CMK (cell line): ENCODE measurements at regions not wholly inside any gene's neighbourhood (a gene's known extent, or its start where the extent isn't known, plus 50 kb on each side); places are given as distances from the start of the nearest gene placed in this dataset.
A peak's percentile ranks its signal among the peaks of the same experiment; 100 is the strongest.

ENCODE experiments used
- DNase-seq: peaks from one replicate; pipeline ENCODE4 v3.0.0-alpha.2; 2010; ENCODE audit warnings: low read depth

DNA sequence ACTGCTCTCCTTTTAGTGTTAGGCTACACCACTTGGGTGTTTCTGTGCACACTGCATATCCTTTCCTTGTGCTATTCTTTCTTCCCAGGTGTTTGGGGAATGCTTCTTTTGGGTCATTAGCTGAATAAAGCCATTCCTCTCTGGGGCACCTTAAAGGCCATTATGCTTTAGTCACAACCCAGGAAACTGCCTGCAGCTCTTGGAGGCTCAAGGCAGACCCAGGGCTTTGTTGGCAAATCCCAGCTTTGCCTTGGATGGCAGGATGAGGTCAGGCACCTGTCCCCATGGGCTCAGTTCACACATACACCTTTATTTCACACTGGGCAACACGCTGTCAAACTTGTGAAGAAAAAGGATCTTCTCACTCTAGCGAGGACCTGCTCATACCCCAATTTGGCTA is 460.6 kb downstream of the CCSER2 start:
- no peak for DNase-seq

DNA sequence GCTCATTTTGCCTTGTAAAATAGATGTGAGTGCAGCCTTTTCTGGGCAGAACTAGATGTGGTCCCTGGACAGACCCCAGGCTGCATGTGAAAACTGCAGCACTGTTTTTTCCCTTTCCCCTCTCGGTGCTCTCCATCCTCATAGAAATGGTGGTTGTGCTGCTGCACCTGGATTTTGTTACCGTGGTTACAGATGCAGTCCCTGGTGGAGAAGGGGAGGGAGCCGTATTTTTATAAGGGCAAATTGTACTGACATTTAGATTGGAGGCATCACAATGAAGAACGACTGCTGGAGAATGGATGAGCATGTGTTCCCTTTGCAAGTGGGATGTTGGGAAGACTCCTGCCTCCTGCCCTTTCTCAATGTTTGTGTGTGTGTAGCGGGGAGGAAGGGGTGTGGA is 469.9 kb downstream of the CCSER2 start:
- DNase-seq = no peak

- no peak for DNase-seq
Observed at GRCh38 chr10:84801156-84801555, 472.8 kb downstream of the CCSER2 start.

- no peak for DNase-seq
Observed at GRCh38 chr10:84801916-84802315, 473.5 kb downstream of the CCSER2 start.

DNA sequence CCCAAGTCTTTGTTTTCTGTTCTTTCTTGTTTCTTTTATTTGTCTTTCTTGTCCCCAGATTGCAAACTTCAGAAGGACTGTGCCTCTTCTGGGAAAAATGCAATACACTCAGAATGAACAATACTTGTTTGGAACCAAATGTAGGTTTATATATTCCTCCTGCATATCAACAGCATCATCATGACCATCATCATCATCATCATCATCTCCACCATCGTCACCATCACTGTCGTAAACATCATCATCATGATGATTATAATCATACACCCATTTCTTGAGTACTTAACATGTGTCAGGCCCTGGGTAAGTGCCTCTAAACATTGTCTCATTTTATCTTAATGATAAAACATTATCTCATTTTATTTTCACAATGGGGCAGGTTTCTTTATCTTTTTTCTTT is 476.8 kb downstream of the CCSER2 start:
- DNase-seq = no peak

DNA sequence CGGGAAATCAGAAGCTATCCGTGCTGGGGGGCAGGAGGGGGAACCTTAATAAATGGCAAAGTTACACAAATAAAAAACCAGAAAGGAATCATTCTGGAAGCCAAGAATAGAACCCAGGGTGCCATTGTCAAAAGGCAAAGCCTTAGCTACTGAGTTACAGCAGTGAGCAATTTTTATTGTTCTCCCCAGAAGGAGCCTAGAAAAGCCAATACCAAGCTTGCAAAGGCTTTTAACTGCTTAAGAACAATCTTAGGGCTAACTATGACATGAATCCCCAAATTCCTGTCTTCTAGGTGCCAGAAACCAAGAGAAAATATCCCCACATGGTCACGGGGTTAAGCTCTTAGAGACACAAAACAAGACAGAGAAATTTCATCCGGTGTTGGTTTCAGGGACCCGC is 482.7 kb downstream of the CCSER2 start:
- no peak for DNase-seq

GRCh38 chr10:84818961-84819360 is 490.6 kb downstream of the CCSER2 start:
- DNase-seq = no peak

- no peak for DNase-seq
Observed at GRCh38 chr10:84820120-84820519, 491.7 kb downstream of the CCSER2 start.

DNA sequence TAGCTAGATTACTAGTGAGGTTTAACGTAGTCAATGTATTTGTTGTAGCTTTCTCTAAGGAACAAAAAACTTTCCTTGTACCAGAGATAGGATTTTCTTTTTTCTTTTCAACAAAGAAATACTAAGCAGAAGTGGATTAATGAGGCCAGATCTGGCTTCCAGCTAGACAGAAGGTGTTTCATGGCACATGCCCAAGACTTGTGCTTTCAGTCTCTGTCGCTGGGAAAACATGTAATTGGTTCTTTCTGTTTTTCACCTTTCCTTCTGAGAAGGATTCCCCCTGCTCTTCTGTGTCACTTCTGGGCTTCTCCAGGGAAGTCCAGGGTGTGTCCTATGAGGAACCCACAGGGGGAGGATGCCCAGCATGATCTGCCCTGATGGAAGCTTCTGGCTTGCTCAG is 492.2 kb downstream of the CCSER2 start:
- no peak for DNase-seq

DNA sequence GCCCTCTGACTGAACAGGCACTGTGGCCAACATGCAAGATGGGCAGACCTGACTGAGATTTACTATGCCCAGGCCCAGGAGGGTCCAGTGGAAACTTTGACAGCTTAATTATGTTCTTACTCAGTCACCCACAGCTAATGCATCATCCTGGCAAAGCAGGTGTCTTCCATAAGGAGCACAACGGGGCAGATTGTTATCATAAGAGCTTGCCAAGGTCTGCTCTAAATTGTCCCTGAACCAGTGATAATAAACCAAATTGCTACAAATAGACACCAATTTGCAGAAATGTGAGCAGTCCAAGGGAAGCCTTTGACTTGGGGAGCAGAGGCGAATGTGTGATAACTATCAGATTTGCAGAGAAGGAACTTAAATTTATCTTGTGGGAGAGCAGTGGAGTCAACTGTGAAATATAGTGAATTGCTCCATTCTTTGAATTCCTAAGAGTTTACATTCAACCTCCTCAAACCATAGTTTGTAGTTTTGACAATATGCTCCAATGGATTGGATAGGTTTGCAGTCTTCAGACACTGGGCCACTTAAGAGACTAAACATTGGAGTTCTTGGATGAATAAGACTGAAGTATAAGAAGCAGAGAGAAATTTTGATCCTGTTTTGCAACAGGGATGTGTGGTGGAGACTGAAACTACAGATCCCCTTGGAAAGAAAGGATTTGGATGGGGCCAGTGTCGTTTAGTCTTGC is 494.7 kb downstream of the CCSER2 start:
- DNase-seq = no peak

- no peak for DNase-seq
Observed at GRCh38 chr10:84824525-84824924, 496.1 kb downstream of the CCSER2 start.

GRCh38 chr10:84825330-84825729 is 496.9 kb downstream of the CCSER2 start:
- no peak for DNase-seq

GRCh38 chr10:84826704-84827103 is 498.3 kb downstream of the CCSER2 start:
- no peak for DNase-seq

DNA sequence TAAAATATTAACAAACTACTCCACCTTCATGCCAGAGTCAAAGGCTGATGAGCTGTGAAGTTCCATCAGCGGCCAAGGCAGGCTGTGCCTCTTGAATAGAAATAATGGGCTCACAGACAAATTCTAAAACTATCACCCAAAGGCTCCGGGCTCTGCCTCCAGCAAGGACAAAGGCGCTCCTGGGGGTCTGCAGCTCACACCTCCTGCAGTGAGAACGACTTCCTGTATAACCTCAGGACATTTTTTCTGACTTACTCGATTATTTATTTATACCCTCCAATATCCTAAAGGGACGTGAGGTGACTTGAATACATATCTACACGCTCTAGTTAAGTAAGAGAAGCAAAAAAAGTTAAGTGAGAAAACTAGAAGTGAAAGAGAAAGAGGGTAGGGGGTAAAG is 500.7 kb downstream of the CCSER2 start:
- no peak for DNase-seq

GRCh38 chr10:84837041-84837812 is 508.8 kb downstream of the CCSER2 start:
- DNase-seq = no peak

DNA sequence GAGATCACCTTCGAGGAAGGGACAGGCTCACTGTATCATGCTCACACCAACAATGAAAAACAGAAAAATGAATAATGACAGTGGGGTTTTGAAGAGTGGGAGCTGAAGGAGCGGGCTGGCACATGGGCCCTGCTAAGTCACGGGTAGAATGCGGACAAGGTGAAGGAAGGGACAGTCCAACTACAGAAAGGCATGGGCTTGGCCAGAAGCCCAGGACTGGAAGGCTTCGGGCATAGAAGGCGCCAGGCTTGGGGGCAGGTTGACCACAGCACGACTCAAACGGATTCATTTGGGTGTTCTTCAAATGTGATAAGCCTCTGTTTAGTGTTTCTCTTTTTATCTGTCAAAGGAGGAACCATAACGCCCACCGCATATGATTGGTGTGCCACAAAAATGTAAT is 509.5 kb downstream of the CCSER2 start:
- DNase-seq = peak; percentile 15

- DNase-seq = no peak
Observed at GRCh38 chr10:84838851-84839250, 510.5 kb downstream of the CCSER2 start.

DNA sequence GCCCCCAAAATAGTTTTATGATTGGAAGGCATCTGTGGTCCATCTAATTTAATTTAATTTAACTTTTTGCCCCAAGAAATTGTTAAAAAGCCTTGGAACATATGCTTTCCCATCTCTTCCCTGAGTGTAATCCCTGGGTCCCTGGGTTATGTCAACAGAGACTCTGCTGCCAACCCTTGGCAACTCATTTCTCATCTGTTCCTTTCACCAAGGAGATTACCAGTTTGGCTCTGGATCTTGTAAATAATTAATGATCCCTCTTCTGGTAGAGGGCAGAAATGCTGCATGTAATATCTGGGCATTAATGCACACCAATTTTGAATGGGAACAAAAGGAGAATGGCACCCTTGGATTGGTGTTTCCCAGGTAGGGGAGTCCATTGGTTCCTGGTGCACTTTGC is 514.2 kb downstream of the CCSER2 start:
- DNase-seq = no peak

DNA sequence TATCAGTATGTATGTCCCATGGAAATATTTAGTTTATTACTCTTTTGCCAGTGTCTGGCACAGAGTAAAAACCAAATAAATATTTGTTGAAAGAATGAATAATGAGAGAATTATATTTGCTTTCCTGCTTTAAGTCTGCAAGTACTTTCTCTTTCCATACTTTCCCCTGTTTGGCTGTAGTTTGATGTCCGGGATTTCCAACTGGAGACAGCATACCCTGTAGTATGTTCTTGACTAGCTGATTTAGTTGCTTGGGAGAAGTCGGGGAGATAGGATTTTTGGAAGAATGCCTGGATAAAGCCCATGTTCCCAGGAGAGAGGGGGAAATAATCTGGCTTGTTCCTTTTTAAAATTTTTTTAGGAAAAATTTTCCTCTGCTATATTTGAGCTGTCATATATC is 516.1 kb downstream of the CCSER2 start:
- no peak for DNase-seq

DNA sequence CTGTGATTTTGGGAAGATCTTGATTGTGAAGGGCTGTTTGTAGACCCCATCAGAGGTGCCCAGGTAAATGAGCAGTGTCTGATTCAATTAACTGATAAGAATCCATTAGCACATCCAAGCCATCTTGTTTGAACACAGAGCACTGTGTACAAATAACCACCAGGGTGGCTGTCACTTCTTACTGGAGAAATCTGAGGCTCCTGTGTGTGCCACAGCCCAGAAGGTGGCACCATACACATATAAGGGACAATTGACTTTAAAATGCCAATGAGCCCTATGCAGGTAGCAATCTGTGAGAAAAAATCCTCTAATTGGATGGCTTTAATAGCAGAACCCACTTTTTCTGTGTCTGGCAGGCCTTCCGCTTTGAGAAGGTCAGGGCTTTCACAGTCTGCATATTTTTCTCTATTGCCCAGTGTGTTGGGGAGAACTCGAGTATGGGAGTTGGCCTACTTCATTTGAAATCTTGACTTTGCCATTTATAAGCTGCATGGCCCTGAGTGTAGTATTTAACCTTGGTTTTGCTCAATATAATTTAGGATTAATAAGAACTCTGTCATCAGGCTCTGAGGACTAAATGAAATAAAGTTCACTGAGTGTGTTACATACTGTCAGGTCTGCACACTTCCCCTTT is 517.4 kb downstream of the CCSER2 start:
- DNase-seq = no peak

GRCh38 chr10:84846658-84847316 is 518.4 kb downstream of the CCSER2 start:
- DNase-seq = no peak

- no peak for DNase-seq
Observed at GRCh38 chr10:84848967-84849366, 520.6 kb downstream of the CCSER2 start.

- no peak for DNase-seq
Observed at GRCh38 chr10:84850826-84851225, 522.4 kb downstream of the CCSER2 start.
